ENCODE measurements at regions not wholly inside any gene's neighbourhood (a gene's known extent, or its start where the extent isn't known, plus 50 kb on each side); places are given as distances from the start of the nearest gene placed in this dataset.
"Not testable (repeated sequence)": the region's sequence is repeated elsewhere in the genome, so short reads cannot be mapped to it uniquely, and the experiment has no call there.

DNA sequence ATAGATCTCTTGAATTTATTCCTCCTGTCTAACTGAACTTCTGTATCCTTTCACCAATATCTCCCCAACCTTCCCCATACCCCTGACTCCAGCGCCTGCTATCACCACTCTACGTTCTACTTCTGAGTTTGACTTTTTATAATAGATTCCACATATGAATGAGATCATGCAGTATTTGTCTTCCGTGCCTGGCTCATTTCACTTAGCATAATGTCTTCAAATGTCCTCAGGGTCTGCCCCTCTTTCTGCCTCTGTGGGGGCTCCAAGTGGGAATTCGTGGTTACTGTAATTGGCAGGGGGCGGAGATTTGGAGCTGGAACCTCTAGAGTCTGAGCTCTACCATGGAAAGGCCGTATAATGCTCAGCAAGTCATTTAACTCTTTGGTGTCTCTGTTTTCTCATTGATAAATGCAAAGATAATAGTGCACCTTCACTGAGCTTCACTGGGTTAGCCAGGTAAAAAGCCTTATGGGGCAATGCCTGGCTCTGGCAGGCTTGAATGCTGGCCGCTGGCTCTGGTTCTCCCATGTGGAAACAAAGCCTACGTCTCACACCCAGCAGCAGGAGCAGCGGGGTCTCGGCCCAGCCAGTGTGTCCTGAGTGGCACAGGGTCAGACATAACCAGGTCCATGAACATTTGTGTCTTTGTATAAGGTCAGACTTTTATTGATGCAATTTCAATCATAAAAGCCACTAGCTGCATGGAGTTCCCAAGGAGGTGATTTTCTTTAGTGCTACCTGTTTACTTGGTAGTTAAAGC lies 259.1 kb upstream of the PLGLB1 start:
- H3K36me3 Mint-ChIP-seq (ENCODE audit: low read depth); H3K9me3 Mint-ChIP-seq; H3K27ac Mint-ChIP-seq; H3K27me3 Mint-ChIP-seq; H3K4me3 Mint-ChIP-seq; H3K4me1 Mint-ChIP-seq (ENCODE audit: low read depth): not testable (repeated sequence)

DNA sequence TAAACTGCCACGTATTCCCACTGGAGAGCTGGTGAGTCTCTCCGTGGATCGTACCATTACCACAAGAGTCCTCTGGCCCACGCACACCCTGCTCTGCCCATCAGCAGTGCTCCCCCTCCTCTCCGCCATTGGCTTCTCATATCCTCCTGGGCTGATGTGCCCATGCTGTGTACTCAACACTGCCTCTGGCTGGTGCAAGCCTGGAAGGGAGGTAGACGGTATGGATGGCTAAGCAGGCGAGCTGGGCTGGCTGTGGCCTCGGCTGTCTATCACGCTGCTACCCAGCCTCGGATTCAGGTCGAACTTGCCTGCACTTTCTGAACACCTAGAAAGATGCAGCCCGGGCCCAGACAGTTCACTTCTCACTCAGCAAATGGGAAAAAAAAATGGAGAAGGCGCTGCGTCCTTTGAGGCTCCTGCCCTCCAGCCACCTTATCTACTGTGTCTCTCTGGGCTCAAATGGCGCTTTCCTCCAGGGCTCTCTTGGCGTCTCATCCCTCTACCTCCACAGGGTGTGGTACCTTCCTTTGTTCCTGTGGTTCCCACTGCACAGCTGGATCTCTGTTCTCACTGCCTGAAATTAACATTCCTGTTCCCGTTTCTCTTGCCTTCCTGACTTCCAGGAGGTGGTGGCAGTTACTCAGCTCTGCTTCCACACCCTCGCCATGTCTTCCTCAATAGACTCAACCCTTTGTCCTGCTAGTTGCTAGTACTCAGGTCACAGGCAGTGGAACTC lies 262.3 kb upstream of the PLGLB1 start:
- H3K27ac Mint-ChIP-seq; H3K36me3 Mint-ChIP-seq (ENCODE audit: low read depth); H3K27me3 Mint-ChIP-seq; H3K4me3 Mint-ChIP-seq; H3K9me3 Mint-ChIP-seq; H3K4me1 Mint-ChIP-seq (ENCODE audit: low read depth): not testable (repeated sequence)

DNA sequence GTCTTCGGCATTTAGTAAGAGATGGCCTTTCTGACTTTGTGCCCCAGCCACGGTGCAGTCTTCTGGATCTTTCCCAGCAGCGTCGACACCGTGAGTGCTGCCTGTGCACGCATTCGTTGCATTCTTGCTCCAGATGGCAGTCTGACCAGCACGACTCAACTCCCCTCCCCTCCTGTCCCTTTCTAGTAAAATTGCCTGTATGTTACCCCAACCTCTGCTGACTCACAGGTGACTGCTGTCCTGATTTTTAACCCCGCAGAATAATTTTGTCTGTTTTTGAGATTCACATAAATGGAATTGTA lies 262.8 kb upstream of the PLGLB1 start:
- H3K4me1 Mint-ChIP-seq (ENCODE audit: low read depth); H3K27ac Mint-ChIP-seq; H3K9me3 Mint-ChIP-seq; H3K4me3 Mint-ChIP-seq; H3K36me3 Mint-ChIP-seq (ENCODE audit: low read depth); H3K27me3 Mint-ChIP-seq: not testable (repeated sequence)

DNA sequence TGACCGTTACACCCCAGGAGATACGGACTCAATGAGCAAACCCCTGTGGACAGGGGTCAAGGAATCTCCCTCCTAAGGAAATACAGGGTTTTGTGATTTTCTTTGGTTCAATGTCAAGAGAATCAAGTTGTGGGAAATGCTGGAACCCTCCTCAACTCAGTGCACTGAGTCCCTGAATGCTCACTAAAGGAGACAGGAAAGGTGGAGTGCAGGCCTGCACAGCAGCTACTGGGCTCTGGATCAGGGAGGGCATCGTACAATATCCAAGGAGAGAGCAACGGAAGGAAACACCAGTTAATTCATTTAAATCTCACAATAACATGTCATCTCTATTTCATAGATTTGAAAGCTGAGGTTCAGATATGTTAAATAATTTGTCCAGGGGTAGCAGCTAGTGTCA lies 263.5 kb upstream of the PLGLB1 start:
- H3K4me1 Mint-ChIP-seq (ENCODE audit: low read depth); H3K27ac Mint-ChIP-seq; H3K9me3 Mint-ChIP-seq; H3K27me3 Mint-ChIP-seq; H3K36me3 Mint-ChIP-seq (ENCODE audit: low read depth); H3K4me3 Mint-ChIP-seq: not testable (repeated sequence)

GRCh38 chr2:87290566-87291307 lies 269.1 kb upstream of the PLGLB1 start:
- H3K36me3 Mint-ChIP-seq (ENCODE audit: low read depth); H3K9me3 Mint-ChIP-seq; H3K27me3 Mint-ChIP-seq; H3K27ac Mint-ChIP-seq: not testable (repeated sequence)
- H3K4me3 Mint-ChIP-seq: peak overlapping the region; percentile 0
- peaks cover 15% of the 10 kb centered on the region for H3K4me1 Mint-ChIP-seq (ENCODE audit: low read depth)

- not testable (repeated sequence) for H3K36me3 Mint-ChIP-seq (ENCODE audit: low read depth); H3K27me3 Mint-ChIP-seq; H3K4me3 Mint-ChIP-seq; H3K9me3 Mint-ChIP-seq
- H3K27ac Mint-ChIP-seq: peak overlapping the region; percentile 15
- peaks cover 15% of the 10 kb centered on the region for H3K4me1 Mint-ChIP-seq (ENCODE audit: low read depth)
These were observed 270.0 kb upstream of the PLGLB1 start for GRCh38 chr2:87291400-87292200.

DNA sequence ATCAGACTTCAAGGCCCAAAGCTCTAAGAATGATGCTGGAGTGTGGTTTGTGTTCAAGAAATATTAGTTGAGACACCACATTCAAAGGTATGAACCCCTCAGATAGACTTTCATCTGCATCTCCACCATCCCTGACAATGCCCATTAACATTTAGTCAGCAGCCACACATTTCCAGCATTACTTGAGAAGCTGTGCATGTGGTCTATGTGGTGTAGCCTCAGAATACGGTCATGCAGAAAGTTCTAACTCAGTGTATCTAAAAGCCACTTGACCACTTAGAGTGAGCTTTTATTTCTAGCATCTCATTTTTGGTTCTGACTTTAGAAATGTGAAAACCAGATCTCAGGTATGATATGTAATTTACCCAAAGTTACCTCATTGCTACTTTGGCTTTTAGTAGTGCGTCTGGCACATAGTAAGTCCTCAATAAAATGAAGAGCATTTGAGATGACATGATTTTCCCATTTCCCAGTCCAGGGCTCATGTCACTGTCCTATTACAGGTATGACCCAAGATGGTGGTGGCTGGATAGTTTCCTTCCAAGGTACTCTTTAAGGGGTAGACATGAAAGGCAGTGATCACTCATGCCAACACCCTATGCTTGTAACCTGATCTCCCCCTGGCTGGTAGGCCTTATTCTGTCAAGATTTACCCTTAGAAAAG lies 272.4 kb upstream of the PLGLB1 start:
- peaks cover 15% of the 10 kb centered on the region for H3K4me1 Mint-ChIP-seq (ENCODE audit: low read depth)
- not testable (repeated sequence) for H3K27ac Mint-ChIP-seq; H3K36me3 Mint-ChIP-seq (ENCODE audit: low read depth); H3K9me3 Mint-ChIP-seq; H3K4me3 Mint-ChIP-seq; H3K27me3 Mint-ChIP-seq

GRCh38 chr2:87295135-87295534 lies 273.5 kb upstream of the PLGLB1 start:
- peaks cover 15% of the 10 kb centered on the region for H3K4me1 Mint-ChIP-seq (ENCODE audit: low read depth)
- not testable (repeated sequence) for H3K27ac Mint-ChIP-seq; H3K4me3 Mint-ChIP-seq; H3K27me3 Mint-ChIP-seq; H3K9me3 Mint-ChIP-seq; H3K36me3 Mint-ChIP-seq (ENCODE audit: low read depth)

DNA sequence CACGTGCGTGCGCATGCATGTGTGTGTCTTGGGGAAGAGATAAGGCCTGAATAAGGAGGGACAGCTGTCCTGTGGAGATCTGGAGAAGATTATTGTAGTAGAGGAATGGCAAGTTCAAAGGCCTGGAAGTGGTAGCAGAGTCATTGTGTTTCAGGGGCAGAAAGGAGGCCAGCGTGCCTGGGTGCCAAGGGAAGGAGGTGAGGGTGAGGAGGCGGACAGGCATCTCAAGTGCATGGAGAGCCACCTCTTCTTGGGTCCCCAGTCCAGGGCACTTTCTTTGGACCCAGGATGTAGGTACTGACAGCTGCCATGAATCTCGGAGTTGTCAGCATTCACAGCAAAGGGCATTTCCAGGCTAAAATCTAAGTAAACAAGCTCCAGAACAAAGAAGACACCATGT lies 279.7 kb upstream of the PLGLB1 start:
- H3K9me3 Mint-ChIP-seq, H3K27ac Mint-ChIP-seq: not testable (repeated sequence)

GRCh38 chr2:87301871-87302270 lies 280.2 kb upstream of the PLGLB1 start:
- H3K36me3 Mint-ChIP-seq (ENCODE audit: low read depth); H3K4me3 Mint-ChIP-seq; H3K27me3 Mint-ChIP-seq; H3K27ac Mint-ChIP-seq; H3K9me3 Mint-ChIP-seq; H3K4me1 Mint-ChIP-seq (ENCODE audit: low read depth): not testable (repeated sequence)

More for the DNA sequence above, 279.7 kb upstream of the PLGLB1 start:
- H3K4me3 Mint-ChIP-seq; H3K27me3 Mint-ChIP-seq; H3K4me1 Mint-ChIP-seq (ENCODE audit: low read depth); H3K36me3 Mint-ChIP-seq (ENCODE audit: low read depth): not testable (repeated sequence)

GRCh38 chr2:87308621-87309020 lies 287.0 kb upstream of the PLGLB1 start:
- H3K4me3 Mint-ChIP-seq; H3K4me1 Mint-ChIP-seq (ENCODE audit: low read depth): not testable (repeated sequence)

GRCh38 chr2:87309785-87310184 lies 288.1 kb upstream of the PLGLB1 start:
- H3K4me1 Mint-ChIP-seq (ENCODE audit: low read depth): peaks cover 19% of the 10 kb centered on the region
- H3K27me3 Mint-ChIP-seq; H3K4me3 Mint-ChIP-seq; H3K27ac Mint-ChIP-seq; H3K9me3 Mint-ChIP-seq; H3K36me3 Mint-ChIP-seq (ENCODE audit: low read depth): not testable (repeated sequence)

More at GRCh38 chr2:87308621-87309020, 287.0 kb upstream of the PLGLB1 start:
- not testable (repeated sequence) for H3K27ac Mint-ChIP-seq; H3K9me3 Mint-ChIP-seq; H3K36me3 Mint-ChIP-seq (ENCODE audit: low read depth); H3K27me3 Mint-ChIP-seq

DNA sequence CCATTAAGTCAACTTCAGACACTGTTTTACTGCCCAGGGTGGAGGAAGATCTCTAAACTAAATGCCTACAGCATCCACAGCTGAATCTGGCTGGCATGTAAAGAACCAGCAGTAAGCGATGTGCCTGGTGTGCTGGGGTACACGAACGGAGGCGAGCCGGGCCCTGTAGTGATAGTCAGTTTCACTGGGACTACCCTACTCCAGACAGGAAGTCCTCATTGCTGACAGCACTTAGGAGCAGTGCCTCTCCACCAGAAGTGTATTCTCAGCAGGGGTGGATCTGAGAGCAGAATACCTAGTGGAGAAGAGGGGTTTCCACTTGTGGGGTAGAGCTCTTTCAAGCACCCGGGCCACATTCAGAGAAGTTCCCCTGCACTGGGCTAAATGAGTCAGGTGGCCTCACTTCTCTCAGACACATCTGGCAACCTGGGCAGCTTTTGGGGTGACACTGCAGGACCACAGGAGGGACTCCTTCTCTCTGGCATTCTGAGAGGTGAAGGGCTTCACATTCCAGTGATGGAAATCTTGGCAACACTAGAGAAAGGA lies 290.3 kb upstream of the PLGLB1 start:
- not testable (repeated sequence) for H3K36me3 Mint-ChIP-seq (ENCODE audit: low read depth); H3K9me3 Mint-ChIP-seq; H3K27me3 Mint-ChIP-seq; H3K27ac Mint-ChIP-seq; H3K4me3 Mint-ChIP-seq
- peaks cover 26% of the 10 kb centered on the region for H3K4me1 Mint-ChIP-seq (ENCODE audit: low read depth)

GRCh38 chr2:87314622-87315021 lies 293.0 kb upstream of the PLGLB1 start:
- not testable (repeated sequence) for H3K9me3 Mint-ChIP-seq; H3K4me3 Mint-ChIP-seq; H3K27me3 Mint-ChIP-seq; H3K36me3 Mint-ChIP-seq (ENCODE audit: low read depth); H3K27ac Mint-ChIP-seq
- H3K4me1 Mint-ChIP-seq (ENCODE audit: low read depth): peaks cover 30% of the 10 kb centered on the region
